Astrocyte (in vitro differentiated cells and primary cell): ENCODE measurements at regions not wholly inside any gene's neighbourhood (a gene's known extent, or its start where the extent isn't known, plus 50 kb on each side); places are given as distances from the start of the nearest gene placed in this dataset.

Source experiments
- DNase-seq: peaks from one replicate; pipeline ENCODE4 v3.0.0-alpha.2; 2010; ENCODE audit warnings: low read depth
- FAIRE-seq: peaks from 2 replicates; lab custom pipeline; 2011; peaks lifted over from hg19 to GRCh38; lab: Jason Lieb, UNC
- H2AFZ ChIP-seq: 2 replicates; pipeline ENCODE4 v1.6.0; 2012; ENCODE audit warnings: low read depth, low read length, inconsistent platforms
- H3K27ac ChIP-seq: 2 replicates; pipeline ENCODE4 v1.5.1; 2011; ENCODE audit warnings: low read depth, low read length, inconsistent platforms
- H3K27me3 ChIP-seq: 2 replicates; pipeline ENCODE4 v1.6.0; 2011; ENCODE audit warnings: low read length, inconsistent platforms; ENCODE audit not compliant: insufficient read depth
- H3K36me3 ChIP-seq: 2 replicates; pipeline ENCODE4 v1.5.1; 2011; ENCODE audit warnings: low read length, inconsistent platforms; ENCODE audit not compliant: insufficient read depth
- H3K4me1 ChIP-seq: 2 replicates; pipeline ENCODE4 v1.5.1; 2011; ENCODE audit warnings: low read length, inconsistent platforms; ENCODE audit not compliant: insufficient read depth
- H3K4me2 ChIP-seq: 2 replicates; pipeline ENCODE4 v1.6.0; 2012; ENCODE audit warnings: low read length, inconsistent platforms
- H3K4me3 ChIP-seq: 2 replicates; pipeline ENCODE4 v1.5.1; 2011; ENCODE audit warnings: low read depth, mild to moderate bottlenecking, low read length, inconsistent platforms; ENCODE audit not compliant: insufficient read depth
- H3K79me2 ChIP-seq: 2 replicates; pipeline ENCODE4 v1.6.0; 2012; ENCODE audit warnings: mild to moderate bottlenecking, low read length, inconsistent platforms; ENCODE audit not compliant: insufficient read depth
- H3K9ac ChIP-seq: 2 replicates; pipeline ENCODE4 v1.6.0; 2012; ENCODE audit warnings: mild to moderate bottlenecking, low read length, inconsistent platforms
- H3K9me3 ChIP-seq: 2 replicates; pipeline ENCODE4 v1.5.1; 2012; ENCODE audit warnings: low read depth, mild to moderate bottlenecking, low read length, inconsistent platforms; ENCODE audit not compliant: insufficient read depth
- H4K20me1 ChIP-seq: 2 replicates; pipeline ENCODE4 v1.6.0; 2012; ENCODE audit warnings: low read length, inconsistent platforms; ENCODE audit not compliant: insufficient read depth
- H3K27ac Mint-ChIP-seq: one replicate; pipeline ENCODE4 v1.8.0; 2021; ENCODE audit warnings: mild to moderate bottlenecking, mixed read lengths; ENCODE audit not compliant: unreplicated experiment
- H3K27me3 Mint-ChIP-seq: one replicate; pipeline ENCODE4 v1.8.0; 2021; ENCODE audit warnings: low read depth, mixed read lengths; ENCODE audit not compliant: unreplicated experiment
- H3K36me3 Mint-ChIP-seq: one replicate; pipeline ENCODE4 v1.8.0; 2021; ENCODE audit warnings: low read depth, mixed read lengths; ENCODE audit not compliant: unreplicated experiment
- H3K4me1 Mint-ChIP-seq: one replicate; pipeline ENCODE4 v1.8.0; 2021; ENCODE audit warnings: low read depth, mixed read lengths; ENCODE audit not compliant: unreplicated experiment
- H3K4me3 Mint-ChIP-seq: one replicate; pipeline ENCODE4 v1.8.0; 2021; ENCODE audit warnings: mild to moderate bottlenecking, moderate library complexity, mixed read lengths; ENCODE audit not compliant: unreplicated experiment
- H3K9me3 Mint-ChIP-seq: one replicate; pipeline ENCODE4 v1.8.0; 2021; ENCODE audit warnings: mild to moderate bottlenecking, mixed read lengths; ENCODE audit not compliant: unreplicated experiment
- EZH2 ChIP-seq: IDR thresholded peaks from 2 replicates; pipeline ENCODE4 v1.6.1; 2012; ENCODE audit warnings: mild to moderate bottlenecking, low read length, inconsistent platforms; ENCODE audit not compliant: insufficient read depth
- TF ChIP-seq, protein P1 (sequence below): IDR thresholded peaks from 2 replicates; pipeline ENCODE4 v1.5.1; 2011; ENCODE audit warnings: low read depth, mild to moderate bottlenecking, inconsistent platforms, low read length, moderate library complexity; ENCODE audit not compliant: insufficient read depth

DNA sequence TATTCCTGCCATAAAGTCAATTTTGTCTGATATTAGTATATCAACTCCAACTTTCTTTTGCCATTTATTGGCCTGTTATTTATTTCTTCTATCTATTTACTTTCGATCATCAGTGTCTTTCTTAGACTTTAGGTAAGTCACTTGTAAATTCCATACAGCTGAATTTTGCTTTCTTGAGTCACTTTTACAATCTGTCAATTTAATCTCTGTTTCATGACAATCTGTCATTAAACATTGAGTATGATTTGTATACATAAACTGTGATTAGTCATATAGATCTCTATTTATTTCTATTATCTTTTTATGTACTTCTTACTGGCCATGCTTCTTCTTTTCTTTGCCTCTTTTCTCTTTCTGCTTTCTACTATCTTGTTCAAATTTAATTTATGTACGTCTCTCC, 160.1 kb downstream of the TMA16 start:
- Histone ChIP-seq H3K4me2 (no peak overlapping the region), H3K27ac (no peak overlapping the region), H3K79me2 (no peaks in the 10 kb centered on the region), H2AFZ (no peak overlapping the region), H3K27me3 (no peaks in the 10 kb centered on the region), H3K4me1 (peaks cover under 1% of the 10 kb centered on the region), H3K36me3 (no peaks in the 10 kb centered on the region), H4K20me1 (no peaks in the 10 kb centered on the region), H3K9me3 (no peaks in the 10 kb centered on the region), H3K9ac (no peak overlapping the region), H3K4me3 (no peak overlapping the region)
- H3K36me3 Mint-ChIP-seq = no peaks in the 10 kb centered on the region
- H3K27me3 Mint-ChIP-seq = no peaks in the 10 kb centered on the region
- TF ChIP-seq EZH2 = no peak
- no peak overlapping the region for H3K27ac Mint-ChIP-seq
- no peak for FAIRE-seq
- no peaks in the 10 kb centered on the region for H3K4me1 Mint-ChIP-seq
- no peak for DNase-seq
- H3K9me3 Mint-ChIP-seq = peaks cover 8% of the 10 kb centered on the region
- no peak overlapping the region for H3K4me3 Mint-ChIP-seq

DNA sequence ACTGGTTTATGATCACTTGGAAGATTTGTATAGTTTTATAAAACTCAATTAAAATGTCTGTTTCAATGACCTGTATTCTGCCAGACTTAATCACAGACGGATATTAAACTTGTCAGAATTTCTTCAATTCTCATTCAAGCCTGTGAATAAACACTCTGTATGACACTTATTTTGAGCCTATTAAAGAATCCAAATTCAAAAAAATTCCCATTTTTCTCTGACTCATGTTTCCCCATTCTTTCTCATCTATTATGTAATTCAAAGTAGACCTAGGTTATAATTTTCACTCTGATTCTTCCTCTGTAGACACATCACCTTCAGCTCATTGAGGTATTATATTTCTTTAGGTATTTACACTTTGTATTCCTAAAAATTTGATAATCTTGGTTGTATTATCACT, 166.1 kb downstream of the TMA16 start:
- Histone ChIP-seq H3K9me3 (no peaks in the 10 kb centered on the region), H3K27me3 (no peaks in the 10 kb centered on the region), H3K79me2 (no peaks in the 10 kb centered on the region), H3K4me2 (no peak overlapping the region), H3K36me3 (no peaks in the 10 kb centered on the region), H3K27ac (no peak overlapping the region), H2AFZ (no peak overlapping the region), H3K4me1 (no peaks in the 10 kb centered on the region), H3K4me3 (no peak overlapping the region), H4K20me1 (no peaks in the 10 kb centered on the region), H3K9ac (no peak overlapping the region)
- peaks cover 8% of the 10 kb centered on the region for H3K9me3 Mint-ChIP-seq
- H3K27me3 Mint-ChIP-seq = no peaks in the 10 kb centered on the region
- no peak overlapping the region for H3K27ac Mint-ChIP-seq
- H3K36me3 Mint-ChIP-seq = no peaks in the 10 kb centered on the region
- DNase-seq (no peak), FAIRE-seq (no peak)
- no peak overlapping the region for H3K4me3 Mint-ChIP-seq
- no peak for TF ChIP-seq EZH2
- TF ChIP-seq, protein P1, sequence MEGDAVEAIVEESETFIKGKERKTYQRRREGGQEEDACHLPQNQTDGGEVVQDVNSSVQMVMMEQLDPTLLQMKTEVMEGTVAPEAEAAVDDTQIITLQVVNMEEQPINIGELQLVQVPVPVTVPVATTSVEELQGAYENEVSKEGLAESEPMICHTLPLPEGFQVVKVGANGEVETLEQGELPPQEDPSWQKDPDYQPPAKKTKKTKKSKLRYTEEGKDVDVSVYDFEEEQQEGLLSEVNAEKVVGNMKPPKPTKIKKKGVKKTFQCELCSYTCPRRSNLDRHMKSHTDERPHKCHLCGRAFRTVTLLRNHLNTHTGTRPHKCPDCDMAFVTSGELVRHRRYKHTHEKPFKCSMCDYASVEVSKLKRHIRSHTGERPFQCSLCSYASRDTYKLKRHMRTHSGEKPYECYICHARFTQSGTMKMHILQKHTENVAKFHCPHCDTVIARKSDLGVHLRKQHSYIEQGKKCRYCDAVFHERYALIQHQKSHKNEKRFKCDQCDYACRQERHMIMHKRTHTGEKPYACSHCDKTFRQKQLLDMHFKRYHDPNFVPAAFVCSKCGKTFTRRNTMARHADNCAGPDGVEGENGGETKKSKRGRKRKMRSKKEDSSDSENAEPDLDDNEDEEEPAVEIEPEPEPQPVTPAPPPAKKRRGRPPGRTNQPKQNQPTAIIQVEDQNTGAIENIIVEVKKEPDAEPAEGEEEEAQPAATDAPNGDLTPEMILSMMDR = no peak
- H3K4me1 Mint-ChIP-seq = no peaks in the 10 kb centered on the region

DNA sequence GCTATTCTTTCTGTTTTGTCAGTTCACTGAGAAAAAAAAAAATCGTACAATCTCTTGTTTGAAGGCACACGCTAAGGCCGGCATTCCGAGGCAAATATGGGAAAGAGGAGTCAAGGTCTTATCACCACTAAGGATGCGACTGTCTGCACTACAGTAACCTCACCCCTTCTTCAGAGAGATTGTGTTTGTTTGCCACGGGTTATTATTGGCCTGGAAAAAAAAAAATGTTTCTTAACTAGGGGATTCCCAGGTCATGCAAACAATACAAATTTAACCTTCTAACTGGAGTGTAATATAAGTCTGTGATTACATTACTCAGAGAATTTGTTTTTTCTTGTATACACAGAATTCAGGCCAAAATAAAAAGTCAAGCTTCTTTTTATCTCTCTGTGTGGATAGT, 168.3 kb downstream of the TMA16 start:
- Histone ChIP-seq H3K4me1 (no peaks in the 10 kb centered on the region), H2AFZ (no peak overlapping the region), H3K9me3 (no peaks in the 10 kb centered on the region), H3K79me2 (no peaks in the 10 kb centered on the region), H4K20me1 (no peaks in the 10 kb centered on the region), H3K4me3 (no peak overlapping the region), H3K9ac (no peak overlapping the region), H3K4me2 (no peak overlapping the region), H3K36me3 (no peaks in the 10 kb centered on the region), H3K27ac (no peak overlapping the region), H3K27me3 (no peaks in the 10 kb centered on the region)
- DNase-seq (no peak), FAIRE-seq (no peak)
- no peaks in the 10 kb centered on the region for H3K27me3 Mint-ChIP-seq
- no peaks in the 10 kb centered on the region for H3K4me1 Mint-ChIP-seq
- no peak overlapping the region for H3K4me3 Mint-ChIP-seq
- no peaks in the 10 kb centered on the region for H3K36me3 Mint-ChIP-seq
- no peak for TF ChIP-seq EZH2
- H3K9me3 Mint-ChIP-seq = peaks cover 3% of the 10 kb centered on the region
- H3K27ac Mint-ChIP-seq = no peak overlapping the region
